ENCODE measurements at regions not wholly inside any gene's neighbourhood (a gene's known extent, or its start where the extent isn't known, plus 50 kb on each side); places are given as distances from the start of the nearest gene placed in this dataset.

DNA sequence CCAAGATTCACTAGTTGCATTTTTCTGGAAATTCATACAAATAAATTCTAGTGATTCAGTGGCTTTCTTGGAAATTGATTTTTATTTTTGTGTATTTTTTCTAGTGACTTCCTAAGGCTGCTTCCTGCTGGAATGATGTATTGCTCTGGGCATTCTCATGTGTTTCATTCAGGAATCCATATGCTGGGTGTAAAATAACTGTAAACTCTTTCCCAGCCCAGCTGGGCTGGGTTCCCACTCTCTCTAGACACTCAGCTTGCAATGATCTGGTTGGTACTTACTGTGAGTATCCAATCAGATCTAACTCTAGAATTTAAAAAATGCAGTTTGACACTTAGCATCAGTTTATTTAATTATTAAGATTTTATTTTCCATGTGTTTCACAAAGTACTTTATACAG, 882.2 kb downstream of the STIM2 start (continued):
- TF ChIP-seq, protein P1, sequence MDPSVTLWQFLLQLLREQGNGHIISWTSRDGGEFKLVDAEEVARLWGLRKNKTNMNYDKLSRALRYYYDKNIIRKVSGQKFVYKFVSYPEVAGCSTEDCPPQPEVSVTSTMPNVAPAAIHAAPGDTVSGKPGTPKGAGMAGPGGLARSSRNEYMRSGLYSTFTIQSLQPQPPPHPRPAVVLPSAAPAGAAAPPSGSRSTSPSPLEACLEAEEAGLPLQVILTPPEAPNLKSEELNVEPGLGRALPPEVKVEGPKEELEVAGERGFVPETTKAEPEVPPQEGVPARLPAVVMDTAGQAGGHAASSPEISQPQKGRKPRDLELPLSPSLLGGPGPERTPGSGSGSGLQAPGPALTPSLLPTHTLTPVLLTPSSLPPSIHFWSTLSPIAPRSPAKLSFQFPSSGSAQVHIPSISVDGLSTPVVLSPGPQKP (IDR thresholded peaks at IDR 0.05; ENCODE audit: low read depth, low read length): no peak
- TF ChIP-seq, protein P2, sequence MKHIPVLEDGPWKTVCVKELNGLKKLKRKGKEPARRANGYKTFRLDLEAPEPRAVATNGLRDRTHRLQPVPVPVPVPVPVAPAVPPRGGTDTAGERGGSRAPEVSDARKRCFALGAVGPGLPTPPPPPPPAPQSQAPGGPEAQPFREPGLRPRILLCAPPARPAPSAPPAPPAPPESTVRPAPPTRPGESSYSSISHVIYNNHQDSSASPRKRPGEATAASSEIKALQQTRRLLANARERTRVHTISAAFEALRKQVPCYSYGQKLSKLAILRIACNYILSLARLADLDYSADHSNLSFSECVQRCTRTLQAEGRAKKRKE (CRISPR knock-in tag; IDR thresholded peaks at IDR 0.05; ENCODE audit: low read depth): no peak

DNA sequence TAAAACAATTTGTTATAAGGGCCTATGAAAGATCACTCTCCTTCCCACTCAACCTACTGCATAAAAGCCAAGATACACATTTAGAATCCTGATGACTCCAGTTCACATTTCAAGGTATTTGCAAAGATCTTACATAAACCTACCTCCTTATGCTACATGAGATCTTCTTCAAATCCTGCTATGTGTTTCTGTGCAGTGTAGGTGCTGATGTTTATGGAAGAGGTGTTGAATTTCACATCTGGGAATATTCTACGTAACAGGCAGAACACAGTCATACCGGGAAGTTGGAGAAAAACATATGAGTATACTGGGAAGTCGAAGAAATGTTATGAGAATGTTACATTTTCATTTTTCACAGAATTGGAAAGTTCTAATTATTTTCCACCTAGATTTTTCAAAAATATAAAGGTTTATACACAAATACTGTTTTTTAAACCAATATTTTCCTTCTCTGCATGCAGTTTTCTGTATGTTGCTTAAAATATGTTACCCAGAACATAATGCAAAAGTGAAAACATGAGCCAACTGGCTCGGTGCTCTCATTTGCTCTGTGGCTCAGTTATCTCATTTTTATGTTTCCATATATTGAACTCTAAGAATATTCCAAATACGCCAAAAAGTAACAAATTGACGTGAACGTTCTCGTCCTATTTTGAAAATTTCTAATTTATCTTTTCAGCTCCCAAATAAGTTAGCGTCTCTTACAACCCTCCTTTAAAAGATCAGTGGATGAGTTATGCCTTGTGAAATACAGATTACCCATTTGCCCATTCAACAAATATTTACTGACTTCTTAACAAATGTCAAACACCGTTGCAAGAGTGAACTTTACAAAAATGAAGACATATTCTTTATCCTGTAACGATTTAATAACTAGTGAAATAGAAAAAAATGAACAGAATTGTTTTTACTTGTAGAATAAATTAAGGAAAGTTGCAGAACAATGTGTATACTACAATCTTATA, 899.3 kb downstream of the STIM2 start:
- no peaks in the 10 kb centered on the region for H3K9me3 ChIP-seq
- no peak for DNase-seq (ENCODE audit: low read depth in 1 of 2, low spot score in 1 of 2)
- no peak overlapping the region for H3K4me3 ChIP-seq
- H3K4me1 ChIP-seq: no peaks in the 10 kb centered on the region
- CTCF ChIA-PET: no interaction called here
- ATAC-seq: no peak
- H3K27ac ChIP-seq: no peak overlapping the region
- no peak overlapping the region for H3K4me2 ChIP-seq
- no peak for FAIRE-seq
- POLR2A ChIA-PET: no interaction called here
- 15% methylated on average over 11 of the region's 11 CpGs for WGBS (ENCODE audit: missing lambda C conversion rate)
- no peak for TF ChIP-seq ZNF302 (CRISPR knock-in tag; IDR thresholded peaks at IDR 0.05)
- no peak for TF ChIP-seq ZSCAN20 (CRISPR knock-in tag; IDR thresholded peaks at IDR 0.05)
- TF ChIP-seq JUN (IDR thresholded peaks at IDR 0.05): no peak
- no peak for TF ChIP-seq REST (IDR thresholded peaks at IDR 0.05)
- TF ChIP-seq NPAS2 (CRISPR knock-in tag; IDR thresholded peaks at IDR 0.05; ENCODE audit: borderline replicate concordance): no peak

- CTCF ChIA-PET: interaction anchor here (0.6 kb wide), 1 partner anchor 352 kb away, joined by 3 read pairs; no protein-coding TSS in a partner anchor
- no peak for TF ChIP-seq PHF8 (IDR thresholded peaks at IDR 0.05; ENCODE audit: borderline replicate concordance, low read depth)
- FAIRE-seq (no peak), DNase-seq (ENCODE audit: low read depth in 1 of 2, low spot score in 1 of 2) (no peak), ATAC-seq (no peak)
- WGBS (ENCODE audit: missing lambda C conversion rate): 15% methylated on average over 5 of the region's 5 CpGs
- no peak overlapping the region for H3K27ac ChIP-seq
- H3K9me3 ChIP-seq: no peaks in the 10 kb centered on the region
- POLR2A ChIA-PET: no interaction called here
- no peaks in the 10 kb centered on the region for H3K4me1 ChIP-seq
- no peak overlapping the region for H3K4me2 ChIP-seq
- H3K4me3 ChIP-seq: no peak overlapping the region
Measured at GRCh38 chr4:27763830-27764525, 903.3 kb downstream of the STIM2 start.

- Histone ChIP-seq H3K4me1 (no peaks in the 10 kb centered on the region), H3K9me3 (no peaks in the 10 kb centered on the region), H3K4me2 (no peak overlapping the region), H3K4me3 (no peak overlapping the region), H3K27ac (no peak overlapping the region)
- FAIRE-seq: no peak
- ATAC-seq: no peak
- WGBS (ENCODE audit: missing lambda C conversion rate): 4% methylated on average over 4 of the region's 4 CpGs
- TF ChIP-seq NPAS2 (CRISPR knock-in tag; IDR thresholded peaks at IDR 0.05; ENCODE audit: borderline replicate concordance): no peak
- TF ChIP-seq HES2 (IDR thresholded peaks at IDR 0.05): no peak
- TF ChIP-seq MAZ (IDR thresholded peaks at IDR 0.05; ENCODE audit: borderline replicate concordance, low read depth, low read length): no peak
- no peak for TF ChIP-seq TP53 (CRISPR knock-in tag; IDR thresholded peaks at IDR 0.05)
- DNase-seq (ENCODE audit: low read depth in 1 of 2, low spot score in 1 of 2): no peak
- CTCF ChIA-PET: interaction anchor here (0.6 kb wide), 1 partner anchor 353 kb away, joined by 3 read pairs; no protein-coding TSS in a partner anchor
- POLR2A ChIA-PET: no interaction called here
Measured at GRCh38 chr4:27764526-27764837, 903.8 kb downstream of the STIM2 start.
